ENCODE measurements at regions not wholly inside any gene's neighbourhood (a gene's known extent, or its start where the extent isn't known, plus 50 kb on each side); places are given as distances from the start of the nearest gene placed in this dataset.

GRCh38 chr3:162525771-162526170 lies 1029.2 kb downstream of the OTOL1 start:
- H3K4me3 Mint-ChIP-seq: no peak overlapping the region
- H3K27ac Mint-ChIP-seq: no peak overlapping the region
- intact Hi-C loops (cut with micrococcal nuclease): no loop called here

GRCh38 chr3:162534431-162534830 lies 1037.8 kb downstream of the OTOL1 start:
- no peaks in the 10 kb centered on the region for H3K9me3 Mint-ChIP-seq
- H3K4me1 Mint-ChIP-seq (ENCODE audit: low read depth): no peaks in the 10 kb centered on the region
- no peaks in the 10 kb centered on the region for H3K36me3 Mint-ChIP-seq (ENCODE audit: low read depth)
- no peak overlapping the region for H3K27ac Mint-ChIP-seq
- H3K27me3 Mint-ChIP-seq (ENCODE audit: low read depth): no peaks in the 10 kb centered on the region
- no peak for DNase-seq
- CTCF ChIA-PET: no interaction called here
- no peak overlapping the region for H3K4me3 Mint-ChIP-seq
- intact Hi-C loops (cut with micrococcal nuclease): no loop called here

More at GRCh38 chr3:162525771-162526170, 1029.2 kb downstream of the OTOL1 start:
- H3K4me1 Mint-ChIP-seq (ENCODE audit: low read depth): no peaks in the 10 kb centered on the region
- no peaks in the 10 kb centered on the region for H3K27me3 Mint-ChIP-seq (ENCODE audit: low read depth)
- H3K9me3 Mint-ChIP-seq: peaks cover 4% of the 10 kb centered on the region
- DNase-seq: no peak
- no peaks in the 10 kb centered on the region for H3K36me3 Mint-ChIP-seq (ENCODE audit: low read depth)
- CTCF ChIA-PET: no interaction called here

DNA sequence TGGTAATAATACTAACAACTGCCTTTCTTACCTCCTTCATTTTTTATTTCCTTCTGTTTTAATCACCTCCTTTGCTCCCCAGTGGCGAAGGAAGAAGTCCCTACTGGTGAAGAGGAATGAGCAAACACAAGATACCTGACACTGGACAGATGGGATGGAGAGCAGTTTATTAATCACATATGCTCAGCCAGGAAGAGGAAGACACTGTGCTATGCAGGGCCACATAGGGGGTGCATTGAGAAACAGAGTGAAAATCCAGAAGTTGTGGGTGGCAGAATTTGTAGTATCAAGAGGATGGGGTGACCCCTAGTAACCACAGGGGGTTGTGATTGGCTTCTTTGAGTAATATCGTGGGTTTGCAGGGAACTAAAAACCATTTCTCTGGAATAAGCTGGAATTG lies 1041.9 kb downstream of the OTOL1 start:
- Mint-ChIP-seq H3K27me3 (ENCODE audit: low read depth) (no peaks in the 10 kb centered on the region), H3K4me1 (ENCODE audit: low read depth) (no peaks in the 10 kb centered on the region), H3K9me3 (peaks cover 2% of the 10 kb centered on the region), H3K4me3 (no peak overlapping the region), H3K27ac (no peak overlapping the region), H3K36me3 (ENCODE audit: low read depth) (no peaks in the 10 kb centered on the region)
- intact Hi-C loops (cut with micrococcal nuclease): no loop called here
- DNase-seq: no peak
- CTCF ChIA-PET: no interaction called here

DNA sequence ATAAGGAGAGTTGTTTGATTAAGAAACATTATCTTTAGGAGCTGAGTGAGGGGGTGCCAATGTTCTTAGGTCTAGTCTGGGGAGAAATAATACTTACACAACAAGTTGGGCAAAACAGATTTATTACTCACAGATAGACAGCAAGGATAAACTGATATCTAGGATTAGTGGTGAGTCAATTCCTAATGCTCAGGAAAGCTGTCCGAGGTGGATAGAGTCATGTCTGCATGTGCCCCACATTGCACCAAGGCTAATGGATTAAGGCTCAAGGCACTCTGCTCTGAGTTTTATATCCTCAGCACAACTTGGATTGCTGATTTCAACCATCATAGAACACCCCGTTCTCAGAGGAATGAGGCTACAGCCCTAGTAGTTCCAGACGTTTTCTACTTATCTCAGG lies 1042.3 kb downstream of the OTOL1 start:
- Mint-ChIP-seq H3K27ac (no peak overlapping the region), H3K27me3 (ENCODE audit: low read depth) (no peaks in the 10 kb centered on the region), H3K36me3 (ENCODE audit: low read depth) (no peaks in the 10 kb centered on the region), H3K9me3 (peaks cover 2% of the 10 kb centered on the region), H3K4me1 (ENCODE audit: low read depth) (no peaks in the 10 kb centered on the region), H3K4me3 (no peak overlapping the region)
- intact Hi-C loops (cut with micrococcal nuclease): no loop called here
- no peak for DNase-seq
- CTCF ChIA-PET: no interaction called here

GRCh38 chr3:162540421-162540820 lies 1043.8 kb downstream of the OTOL1 start:
- no peaks in the 10 kb centered on the region for H3K4me1 Mint-ChIP-seq (ENCODE audit: low read depth)
- DNase-seq: no peak
- CTCF ChIA-PET: no interaction called here
- intact Hi-C loops (cut with micrococcal nuclease): no loop called here
- H3K4me3 Mint-ChIP-seq: no peak overlapping the region
- no peaks in the 10 kb centered on the region for H3K27me3 Mint-ChIP-seq (ENCODE audit: low read depth)
- no peak overlapping the region for H3K27ac Mint-ChIP-seq
- H3K9me3 Mint-ChIP-seq: peaks cover 2% of the 10 kb centered on the region
- H3K36me3 Mint-ChIP-seq (ENCODE audit: low read depth): no peaks in the 10 kb centered on the region

DNA sequence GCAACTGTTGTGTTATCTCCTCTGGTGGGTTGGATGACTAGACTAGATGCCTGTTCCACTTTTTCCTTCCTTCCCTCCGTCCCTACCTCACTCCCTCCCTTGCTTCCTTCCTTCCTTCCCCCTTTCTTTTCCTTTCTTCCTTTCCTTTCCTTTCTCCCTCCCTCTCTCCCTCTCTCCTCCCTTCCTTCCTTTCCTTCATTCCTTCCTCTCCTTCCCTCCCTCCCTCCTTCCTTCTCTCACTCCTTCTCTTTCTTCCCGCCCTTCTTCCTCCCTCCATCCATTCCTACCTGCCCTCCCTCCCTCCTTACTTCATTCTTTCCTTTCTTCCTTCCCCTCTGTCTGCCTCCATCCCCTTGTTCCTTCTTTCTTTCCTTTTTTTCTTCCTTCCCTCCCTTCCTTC lies 1045.3 kb downstream of the OTOL1 start:
- no peak overlapping the region for H3K4me3 Mint-ChIP-seq
- H3K4me1 Mint-ChIP-seq (ENCODE audit: low read depth): no peaks in the 10 kb centered on the region
- H3K27me3 Mint-ChIP-seq (ENCODE audit: low read depth): no peaks in the 10 kb centered on the region
- H3K27ac Mint-ChIP-seq: no peak overlapping the region
- no peaks in the 10 kb centered on the region for H3K36me3 Mint-ChIP-seq (ENCODE audit: low read depth)
- CTCF ChIA-PET: no interaction called here
- DNase-seq: no peak
- H3K9me3 Mint-ChIP-seq: peaks cover 2% of the 10 kb centered on the region
- intact Hi-C loops (cut with micrococcal nuclease): no loop called here

- H3K4me1 Mint-ChIP-seq (ENCODE audit: low read depth): no peaks in the 10 kb centered on the region
- no peaks in the 10 kb centered on the region for H3K27me3 Mint-ChIP-seq (ENCODE audit: low read depth)
- intact Hi-C loops (cut with micrococcal nuclease): no loop called here
- no peak for DNase-seq
- H3K4me3 Mint-ChIP-seq: no peak overlapping the region
- no peak overlapping the region for H3K27ac Mint-ChIP-seq
- CTCF ChIA-PET: no interaction called here
- no peaks in the 10 kb centered on the region for H3K36me3 Mint-ChIP-seq (ENCODE audit: low read depth)
- H3K9me3 Mint-ChIP-seq: peaks cover 2% of the 10 kb centered on the region
These were observed 1047.6 kb downstream of the OTOL1 start for GRCh38 chr3:162544246-162544645.

DNA sequence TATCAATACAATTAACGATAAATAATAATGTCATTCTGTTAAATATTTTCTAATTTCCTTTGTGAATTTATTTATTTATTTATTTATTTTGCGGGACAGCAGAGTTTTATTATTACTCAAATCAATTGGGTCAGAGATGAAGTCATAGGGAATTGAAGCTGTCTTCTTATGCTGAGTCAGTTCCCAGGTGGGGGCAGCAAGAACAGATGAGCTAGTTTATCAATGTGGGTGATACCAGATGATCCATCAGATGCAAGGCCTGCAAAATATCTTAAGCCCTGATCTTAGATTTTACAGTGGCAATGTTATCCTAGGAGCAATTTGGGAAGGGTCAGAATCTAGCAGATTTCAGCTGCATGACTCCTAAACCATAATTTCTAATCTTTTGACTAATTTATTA lies 1050.3 kb downstream of the OTOL1 start:
- Mint-ChIP-seq H3K9me3 (peaks cover 2% of the 10 kb centered on the region), H3K27ac (no peak overlapping the region), H3K4me3 (no peak overlapping the region), H3K36me3 (ENCODE audit: low read depth) (no peaks in the 10 kb centered on the region), H3K4me1 (ENCODE audit: low read depth) (no peaks in the 10 kb centered on the region), H3K27me3 (ENCODE audit: low read depth) (no peaks in the 10 kb centered on the region)
- no peak for DNase-seq
- CTCF ChIA-PET: no interaction called here
- intact Hi-C loops (cut with micrococcal nuclease): no loop called here

- intact Hi-C loops (cut with micrococcal nuclease): no loop called here
- Mint-ChIP-seq H3K27me3 (ENCODE audit: low read depth) (no peaks in the 10 kb centered on the region), H3K4me3 (no peak overlapping the region), H3K4me1 (ENCODE audit: low read depth) (no peaks in the 10 kb centered on the region), H3K36me3 (ENCODE audit: low read depth) (no peaks in the 10 kb centered on the region), H3K9me3 (no peaks in the 10 kb centered on the region), H3K27ac (no peak overlapping the region)
- DNase-seq: no peak
- CTCF ChIA-PET: no interaction called here
These were observed 1050.7 kb downstream of the OTOL1 start for GRCh38 chr3:162547321-162547720.

GRCh38 chr3:162555761-162556160 lies 1059.2 kb downstream of the OTOL1 start:
- Mint-ChIP-seq H3K9me3 (peaks cover 5% of the 10 kb centered on the region), H3K4me3 (no peak overlapping the region), H3K4me1 (ENCODE audit: low read depth) (no peaks in the 10 kb centered on the region), H3K36me3 (ENCODE audit: low read depth) (no peaks in the 10 kb centered on the region), H3K27ac (no peak overlapping the region), H3K27me3 (ENCODE audit: low read depth) (no peaks in the 10 kb centered on the region)
- no peak for DNase-seq
- intact Hi-C loops (cut with micrococcal nuclease): no loop called here
- CTCF ChIA-PET: no interaction called here

DNA sequence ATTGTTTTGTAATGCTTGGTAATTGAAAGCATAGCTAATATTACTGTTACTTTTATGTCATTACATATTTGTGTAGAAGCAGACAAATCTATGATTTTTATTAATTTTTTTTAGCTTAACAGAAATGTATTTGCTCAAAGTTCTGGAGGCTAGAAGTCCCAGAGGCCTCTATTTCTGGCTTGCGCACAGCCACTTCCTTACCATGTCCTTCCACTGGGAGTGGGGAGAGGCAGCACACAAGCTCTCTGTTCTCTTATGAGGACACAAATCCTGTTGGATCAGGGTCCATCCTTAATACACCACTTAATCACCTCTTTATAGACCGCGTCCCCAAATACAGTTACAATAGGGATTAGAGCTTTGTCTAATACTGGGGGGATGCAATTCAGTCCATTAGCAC lies 1061.4 kb downstream of the OTOL1 start:
- CTCF ChIA-PET: no interaction called here

DNA sequence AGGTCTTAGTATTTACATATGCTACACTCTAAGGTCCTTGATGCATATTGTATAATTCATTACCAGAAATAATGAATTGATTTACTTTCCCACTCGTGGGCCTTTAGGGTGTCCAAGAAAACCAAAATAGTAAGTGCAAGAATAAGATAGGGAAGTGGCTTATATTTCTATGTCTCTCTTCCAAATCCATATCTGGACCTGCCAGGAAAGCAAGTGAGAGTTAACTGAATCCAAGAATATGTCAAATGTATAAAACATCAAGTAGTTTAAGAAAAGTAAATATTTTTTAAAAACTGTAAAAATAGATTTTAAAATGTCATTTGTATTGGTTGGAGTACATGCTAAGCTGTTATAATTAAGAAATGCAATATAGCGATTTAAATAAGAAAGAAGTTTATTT lies 1072.1 kb downstream of the OTOL1 start:
- peaks cover 5% of the 10 kb centered on the region for H3K9me3 Mint-ChIP-seq
- H3K4me1 Mint-ChIP-seq (ENCODE audit: low read depth): no peaks in the 10 kb centered on the region
- no peak overlapping the region for H3K27ac Mint-ChIP-seq
- no peak for DNase-seq
- no peaks in the 10 kb centered on the region for H3K36me3 Mint-ChIP-seq (ENCODE audit: low read depth)
- CTCF ChIA-PET: interaction anchor here (0.5 kb wide), 1 partner anchor 28 kb away, joined by 3 read pairs; no protein-coding TSS in a partner anchor
- no peak overlapping the region for H3K4me3 Mint-ChIP-seq
- intact Hi-C loops (cut with micrococcal nuclease): no loop called here
- H3K27me3 Mint-ChIP-seq (ENCODE audit: low read depth): no peaks in the 10 kb centered on the region

More for the DNA sequence above, 1061.4 kb downstream of the OTOL1 start:
- Mint-ChIP-seq H3K36me3 (ENCODE audit: low read depth) (no peaks in the 10 kb centered on the region), H3K27me3 (ENCODE audit: low read depth) (no peaks in the 10 kb centered on the region), H3K4me3 (no peak overlapping the region), H3K27ac (no peak overlapping the region), H3K9me3 (peaks cover under 1% of the 10 kb centered on the region), H3K4me1 (ENCODE audit: low read depth) (no peaks in the 10 kb centered on the region)
- intact Hi-C loops (cut with micrococcal nuclease): no loop called here
- DNase-seq: no peak

DNA sequence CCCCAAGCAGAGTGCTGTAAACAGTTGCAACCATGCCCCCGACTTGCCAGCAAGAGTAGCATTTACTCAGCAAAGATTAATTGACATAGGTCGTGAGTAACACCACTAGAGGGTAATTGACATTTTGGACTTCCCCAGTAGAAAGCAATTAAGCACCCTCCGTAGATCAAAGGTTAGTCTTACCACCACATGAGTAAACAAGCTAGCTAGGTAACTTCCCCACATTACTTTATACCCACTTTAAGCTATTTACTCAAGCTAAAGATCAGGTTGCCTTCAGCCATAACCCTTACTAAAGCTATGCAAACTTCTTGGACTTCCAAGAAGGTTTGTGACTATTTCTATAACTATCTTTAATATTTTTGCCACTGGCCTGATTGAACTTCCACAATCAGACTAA lies 1072.7 kb downstream of the OTOL1 start:
- Mint-ChIP-seq H3K36me3 (ENCODE audit: low read depth) (no peaks in the 10 kb centered on the region), H3K9me3 (peaks cover 5% of the 10 kb centered on the region), H3K27me3 (ENCODE audit: low read depth) (no peaks in the 10 kb centered on the region), H3K4me1 (ENCODE audit: low read depth) (no peaks in the 10 kb centered on the region), H3K4me3 (no peak overlapping the region), H3K27ac (no peak overlapping the region)
- CTCF ChIA-PET: no interaction called here
- intact Hi-C loops (cut with micrococcal nuclease): no loop called here
- no peak for DNase-seq

- no peak overlapping the region for H3K4me3 Mint-ChIP-seq
- no peaks in the 10 kb centered on the region for H3K27me3 Mint-ChIP-seq (ENCODE audit: low read depth)
- H3K9me3 Mint-ChIP-seq: peaks cover 6% of the 10 kb centered on the region
- CTCF ChIA-PET: interaction anchor here (0.6 kb wide), 1 partner anchor 31 kb away, joined by 3 read pairs; no protein-coding TSS in a partner anchor
- intact Hi-C loops (cut with micrococcal nuclease): no loop called here
- no peaks in the 10 kb centered on the region for H3K36me3 Mint-ChIP-seq (ENCODE audit: low read depth)
- DNase-seq: no peak
- no peak overlapping the region for H3K27ac Mint-ChIP-seq
- no peaks in the 10 kb centered on the region for H3K4me1 Mint-ChIP-seq (ENCODE audit: low read depth)
These were observed 1088.4 kb downstream of the OTOL1 start for GRCh38 chr3:162584986-162585385.
